ENCODE measurements at regions not wholly inside any gene's neighbourhood (a gene's known extent, or its start where the extent isn't known, plus 50 kb on each side); places are given as distances from the start of the nearest gene placed in this dataset.

DNA sequence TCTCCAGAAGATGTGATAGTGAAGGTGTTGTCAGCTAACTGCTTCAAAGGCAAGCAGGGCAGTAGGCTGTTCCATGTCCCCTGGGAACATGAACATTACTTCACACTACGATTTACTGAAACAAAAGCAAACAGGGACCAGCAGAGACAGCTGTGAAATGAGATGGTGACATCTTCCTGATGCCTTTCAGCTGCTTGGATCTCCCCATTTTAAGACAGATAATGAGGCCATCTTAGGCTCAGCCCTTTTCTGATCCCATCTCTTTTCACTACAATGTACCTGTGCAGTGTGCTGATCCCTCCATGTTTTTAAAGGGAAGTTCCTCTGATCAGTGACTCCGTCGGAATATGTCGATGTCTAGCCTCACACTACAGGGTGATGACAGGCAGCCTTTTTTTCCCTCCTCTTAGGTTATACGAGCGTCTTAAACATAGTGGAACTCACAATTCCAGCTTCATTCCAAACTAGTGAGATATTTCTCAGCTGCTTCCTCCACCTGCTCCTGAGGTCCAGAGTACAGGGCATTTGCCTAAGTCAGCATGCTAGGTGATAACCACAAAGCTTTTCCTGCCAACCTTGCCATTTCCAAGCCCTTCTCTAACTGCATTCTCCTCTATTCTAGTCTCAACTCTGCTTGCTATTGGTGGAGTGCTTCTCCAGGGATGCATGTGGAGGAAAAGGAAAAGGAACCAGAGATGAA lies 87.6 kb upstream of the EGLN3 start:
- DNase-seq (ENCODE audit: low read depth), result no peak

- no peak for DNase-seq (ENCODE audit: low read depth)
Measured at GRCh38 chr14:34036319-34036766, 85.5 kb upstream of the EGLN3 start.

- no peak for DNase-seq (ENCODE audit: low read depth)
Measured at GRCh38 chr14:34035934-34036250, 85.0 kb upstream of the EGLN3 start.

- DNase-seq (ENCODE audit: low read depth), result no peak
Measured at GRCh38 chr14:34035177-34035933, 84.5 kb upstream of the EGLN3 start.

GRCh38 chr14:34034447-34035176 lies 83.7 kb upstream of the EGLN3 start:
- no peak for DNase-seq (ENCODE audit: low read depth)

DNA sequence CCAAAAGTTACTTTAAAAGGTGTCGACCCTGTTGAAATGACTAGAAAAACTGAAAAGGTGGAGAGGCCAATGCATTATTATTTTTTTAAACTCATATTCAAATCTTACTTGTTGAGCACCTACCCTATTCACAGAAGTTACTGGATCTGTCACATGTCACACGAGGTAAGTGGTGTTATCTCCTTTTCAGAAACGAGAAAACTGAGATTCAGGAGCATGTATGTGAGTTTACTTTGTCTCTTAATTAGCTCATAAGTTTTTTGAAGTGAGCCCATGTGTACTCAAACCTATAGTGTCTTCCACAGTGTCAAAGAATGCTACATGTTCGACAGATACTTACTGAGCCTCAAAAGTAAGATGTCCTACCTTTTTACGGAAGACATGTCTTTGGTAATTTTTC lies 81.8 kb upstream of the EGLN3 start:
- no peak for DNase-seq (ENCODE audit: low read depth)

- no peak for DNase-seq (ENCODE audit: low read depth)
Measured at GRCh38 chr14:34030864-34031263, 80.0 kb upstream of the EGLN3 start.

DNA sequence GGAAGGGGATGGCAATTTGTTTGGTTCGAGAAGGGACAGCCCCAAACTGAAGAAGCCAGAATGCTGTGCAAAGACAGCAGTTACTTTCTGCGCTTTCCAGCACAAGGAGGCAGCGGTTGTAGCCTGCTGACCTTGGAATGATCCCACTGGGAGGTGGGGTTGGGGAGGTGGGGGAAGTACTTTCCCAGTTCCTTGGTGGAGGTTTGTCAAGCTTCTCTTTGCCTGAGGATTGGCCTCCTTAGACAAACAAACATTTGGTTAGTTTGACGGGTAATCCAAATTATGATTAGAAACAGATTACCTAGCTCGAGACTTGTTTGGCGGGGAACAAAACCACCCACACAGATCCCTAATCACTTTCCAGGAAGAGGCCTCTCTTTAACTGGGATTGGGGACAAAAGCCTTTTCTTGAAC lies 79.1 kb upstream of the EGLN3 start:
- DNase-seq (ENCODE audit: low read depth), result no peak

GRCh38 chr14:34027990-34028495 lies 77.2 kb upstream of the EGLN3 start:
- DNase-seq (ENCODE audit: low read depth), result no peak

DNA sequence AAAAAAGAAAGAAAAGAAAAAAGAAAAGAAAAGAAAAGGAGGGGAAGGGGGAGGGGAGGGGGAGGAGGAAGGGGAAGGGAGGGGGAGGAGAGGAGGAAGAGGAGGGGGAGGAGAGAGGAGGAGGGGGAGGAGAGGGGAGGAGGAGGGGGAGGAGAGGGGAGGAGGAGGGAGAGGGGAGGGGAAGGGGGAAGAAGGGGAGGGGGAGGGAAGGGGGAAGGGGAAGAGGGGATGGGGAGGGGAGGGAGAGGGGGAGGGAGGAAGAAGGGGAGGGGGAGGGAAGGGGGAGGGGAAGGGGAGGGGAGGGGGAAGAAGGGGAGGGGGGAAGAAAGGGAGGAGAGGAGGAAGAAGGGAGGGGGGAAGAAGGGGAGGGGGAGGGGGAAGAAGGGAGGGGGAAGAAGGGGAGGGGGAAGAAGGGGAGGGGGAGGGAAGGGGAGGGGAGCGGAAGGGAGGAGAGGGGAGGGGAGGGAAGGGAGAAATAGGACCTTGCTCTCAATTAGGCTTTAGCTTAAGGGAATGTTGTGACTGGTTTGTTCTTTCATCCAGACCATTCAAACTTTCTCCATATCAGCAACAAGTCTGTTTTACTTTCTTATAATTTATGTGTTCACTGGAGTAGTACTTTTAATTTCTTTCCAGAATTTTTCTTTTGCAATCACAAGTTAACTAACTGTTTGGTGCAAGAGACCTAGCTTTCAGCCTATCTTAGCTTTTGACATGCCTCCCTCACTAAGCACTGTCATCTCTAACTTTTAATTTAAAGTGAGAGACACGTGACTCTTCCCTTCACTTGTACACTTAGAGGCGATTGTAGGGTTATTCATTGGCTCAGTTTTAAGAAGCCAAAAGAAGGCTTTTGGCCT lies 76.5 kb upstream of the EGLN3 start:
- DNase-seq (ENCODE audit: low read depth), result no peak

DNA sequence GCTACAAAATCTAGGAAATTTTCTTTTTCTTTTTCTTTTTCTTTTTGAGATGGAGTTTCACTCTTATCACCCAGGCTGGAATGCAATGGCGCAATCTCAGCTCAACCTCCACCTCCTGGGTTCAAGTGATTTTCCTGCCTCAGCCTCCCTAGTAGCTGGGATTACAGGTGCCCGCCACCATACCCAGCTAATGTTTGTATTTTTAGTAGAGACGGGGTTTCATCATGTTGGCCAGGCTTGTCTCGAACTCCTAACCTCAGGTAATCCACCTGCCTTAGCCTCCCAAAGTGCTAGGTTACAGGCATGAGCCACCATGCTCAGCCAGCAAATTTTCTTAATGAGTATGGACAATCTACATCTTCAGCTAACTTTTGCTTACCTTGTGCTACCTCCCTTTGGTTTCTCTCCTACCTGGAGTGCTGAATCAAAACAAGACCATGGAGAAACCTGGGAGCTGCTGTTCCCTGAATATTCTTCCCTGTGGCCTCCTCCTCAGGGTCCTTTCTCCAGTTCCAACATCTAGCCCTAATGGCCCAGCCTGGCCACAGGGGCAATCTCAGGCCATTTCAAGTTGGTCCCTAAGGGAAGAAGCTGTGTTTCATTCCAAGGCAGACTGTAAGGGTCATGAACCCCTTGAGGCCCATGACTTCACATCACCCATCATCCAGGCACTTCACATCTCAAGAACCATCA lies 74.6 kb upstream of the EGLN3 start:
- no peak for DNase-seq (ENCODE audit: low read depth)

DNA sequence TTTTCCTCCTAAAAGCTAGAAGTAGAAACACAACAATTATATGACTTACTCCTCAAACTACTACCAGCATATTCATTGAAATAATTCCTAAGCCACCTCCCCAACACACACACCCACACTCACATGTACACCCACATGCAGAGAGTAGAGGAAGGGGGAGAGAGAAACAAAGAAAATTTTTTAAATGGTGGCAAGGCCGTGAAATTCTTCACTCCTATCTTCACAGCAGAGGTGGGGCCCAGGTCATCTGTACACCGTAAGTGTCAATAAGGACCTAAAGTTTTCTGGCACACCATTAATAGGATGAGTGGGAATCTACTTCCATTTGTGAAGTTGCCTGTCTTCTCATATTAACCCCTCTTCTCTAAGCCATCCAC lies 73.9 kb upstream of the EGLN3 start:
- DNase-seq (ENCODE audit: low read depth), result no peak

- DNase-seq (ENCODE audit: low read depth), result no peak
Measured at GRCh38 chr14:34023824-34024767, 73.2 kb upstream of the EGLN3 start.

- DNase-seq (ENCODE audit: low read depth), result no peak
Measured at GRCh38 chr14:34021096-34021495, 70.2 kb upstream of the EGLN3 start.

GRCh38 chr14:34020014-34020413 lies 69.1 kb upstream of the EGLN3 start:
- DNase-seq (ENCODE audit: low read depth), result no peak

GRCh38 chr14:34018564-34019244 lies 67.8 kb upstream of the EGLN3 start:
- no peak for DNase-seq (ENCODE audit: low read depth)

DNA sequence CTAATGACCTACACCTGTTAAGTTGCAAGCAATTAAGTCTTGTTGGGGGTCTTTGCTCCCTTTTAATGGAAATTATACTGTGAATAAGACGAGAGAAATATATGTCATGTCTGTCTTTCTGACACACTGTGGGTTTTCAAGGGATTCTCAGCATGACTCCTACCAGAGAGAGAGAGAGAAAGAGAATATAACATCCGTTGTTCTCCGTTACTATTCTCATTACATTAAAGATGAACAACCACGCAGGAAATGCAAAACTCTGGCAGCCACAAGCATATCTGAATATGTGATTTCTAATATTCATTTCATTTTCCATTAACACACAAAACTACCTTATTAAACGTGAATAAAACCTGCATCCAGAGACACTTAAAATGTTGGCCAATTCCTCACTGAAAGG lies 67.3 kb upstream of the EGLN3 start:
- no peak for DNase-seq (ENCODE audit: low read depth)

DNA sequence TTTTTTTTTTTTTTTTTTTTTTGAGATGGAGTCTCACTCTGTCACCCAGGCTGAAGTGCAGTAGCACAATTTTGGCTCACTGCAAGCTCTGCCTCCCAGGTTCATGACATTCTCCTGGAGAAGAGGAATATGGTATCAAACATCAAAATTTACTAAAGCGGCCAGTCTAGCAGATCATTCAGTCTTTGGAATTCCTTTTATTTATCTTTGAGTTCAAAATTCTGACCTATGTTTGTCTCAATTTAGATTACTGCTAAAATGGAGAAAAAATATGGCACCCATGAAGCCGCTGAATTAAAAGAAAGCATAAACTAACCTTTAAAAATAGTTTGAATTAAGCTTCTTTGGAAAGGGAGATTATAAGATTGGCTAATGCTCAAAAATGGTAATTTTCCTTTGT lies 64.5 kb upstream of the EGLN3 start:
- DNase-seq (ENCODE audit: low read depth), result no peak

- DNase-seq (ENCODE audit: low read depth), result no peak
Measured at GRCh38 chr14:34014936-34015335, 64.1 kb upstream of the EGLN3 start.

DNA sequence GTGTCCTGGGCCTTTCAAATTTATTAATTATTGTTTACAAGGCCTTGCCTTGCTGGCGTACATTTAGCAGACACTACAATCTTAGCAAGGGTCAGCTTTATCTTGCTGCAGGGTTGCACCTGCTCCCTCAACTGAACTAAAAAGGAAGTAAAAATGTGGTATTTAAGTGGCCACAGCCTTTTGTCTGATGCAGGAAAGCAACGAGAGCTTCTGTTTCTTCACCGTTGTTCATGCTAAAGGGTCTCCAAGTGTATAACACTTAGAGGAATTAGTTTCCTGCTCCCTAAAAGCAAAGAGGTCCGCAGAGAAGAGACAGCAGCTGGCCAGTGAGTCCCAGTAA lies 62.8 kb upstream of the EGLN3 start:
- no peak for DNase-seq (ENCODE audit: low read depth)
